Activated CD4-positive, alpha-beta T cell treated with anti-CD3 and anti-CD28 coated beads, Interleukin-2, amount 10 ng/mL, durations not matched to agents 24 days and 14 days (primary cell): ENCODE measurements at regions not wholly inside any gene's neighbourhood (a gene's known extent, or its start where the extent isn't known, plus 50 kb on each side); places are given as distances from the start of the nearest gene placed in this dataset.

Experiments used
- DNase-seq: peaks from one replicate; pipeline ENCODE4 v3.0.0; 2022
- H3K27ac Mint-ChIP-seq: one replicate; pipeline ENCODE4 v1.8.0; 2022; ENCODE audit warnings: mild to moderate bottlenecking, mixed read lengths
- H3K27me3 Mint-ChIP-seq: one replicate; pipeline ENCODE4 v1.8.0; 2022; ENCODE audit warnings: mixed read lengths
- H3K36me3 Mint-ChIP-seq: one replicate; pipeline ENCODE4 v1.8.0; 2022; ENCODE audit warnings: low read depth, mild to moderate bottlenecking, mixed read lengths
- H3K4me1 Mint-ChIP-seq: one replicate; pipeline ENCODE4 v1.8.0; 2021; ENCODE audit warnings: mixed read lengths
- H3K4me3 Mint-ChIP-seq: one replicate; pipeline ENCODE4 v1.8.0; 2022; ENCODE audit warnings: mild to moderate bottlenecking, moderate library complexity, mixed read lengths
- H3K9me3 Mint-ChIP-seq: one replicate; pipeline ENCODE4 v1.8.0; 2021; ENCODE audit warnings: mixed read lengths
- intact Hi-C: fragments of 100-400 bp; cut with micrococcal nuclease; formaldehyde crosslinking; loops from one replicate; pipeline ENCODE4 v1.15.1; 2023

- peaks cover 14% of the 10 kb centered on the region for H3K27me3 Mint-ChIP-seq
- no peaks in the 10 kb centered on the region for H3K9me3 Mint-ChIP-seq
- no peaks in the 10 kb centered on the region for H3K4me1 Mint-ChIP-seq
- H3K36me3 Mint-ChIP-seq: no peaks in the 10 kb centered on the region
- intact Hi-C loops: no loop called here
- no peak overlapping the region for H3K27ac Mint-ChIP-seq
- no peak for DNase-seq
- H3K4me3 Mint-ChIP-seq: no peak overlapping the region
Measured at GRCh38 chr2:45152691-45153090, 143.4 kb upstream of the SIX2 start.

- H3K4me1 Mint-ChIP-seq: no peaks in the 10 kb centered on the region
- intact Hi-C loops: no loop called here
- H3K4me3 Mint-ChIP-seq: no peak overlapping the region
- DNase-seq: no peak
- H3K27me3 Mint-ChIP-seq: peaks cover 39% of the 10 kb centered on the region
- no peak overlapping the region for H3K27ac Mint-ChIP-seq
- H3K9me3 Mint-ChIP-seq: no peaks in the 10 kb centered on the region
- no peaks in the 10 kb centered on the region for H3K36me3 Mint-ChIP-seq
Measured at GRCh38 chr2:45145073-45145899, 136.0 kb upstream of the SIX2 start.

- Mint-ChIP-seq H3K4me1 (no peaks in the 10 kb centered on the region), H3K9me3 (no peaks in the 10 kb centered on the region), H3K27ac (no peak overlapping the region), H3K4me3 (no peak overlapping the region), H3K36me3 (no peaks in the 10 kb centered on the region), H3K27me3 (peaks cover 28% of the 10 kb centered on the region)
- no peak for DNase-seq
- intact Hi-C loops: no loop called here
Measured at GRCh38 chr2:45141883-45142866, 132.9 kb upstream of the SIX2 start.

GRCh38 chr2:45140675-45141074, 131.4 kb upstream of the SIX2 start:
- Mint-ChIP-seq H3K4me1 (no peaks in the 10 kb centered on the region), H3K36me3 (no peaks in the 10 kb centered on the region), H3K4me3 (no peak overlapping the region), H3K9me3 (no peaks in the 10 kb centered on the region), H3K27ac (no peak overlapping the region), H3K27me3 (peaks cover 21% of the 10 kb centered on the region)
- intact Hi-C loops: no loop called here
- no peak for DNase-seq

- H3K4me3 Mint-ChIP-seq: no peak overlapping the region
- intact Hi-C loops: no loop called here
- H3K36me3 Mint-ChIP-seq: no peaks in the 10 kb centered on the region
- DNase-seq: no peak
- H3K27ac Mint-ChIP-seq: no peak overlapping the region
- H3K9me3 Mint-ChIP-seq: no peaks in the 10 kb centered on the region
- H3K27me3 Mint-ChIP-seq: peaks cover 11% of the 10 kb centered on the region
- no peaks in the 10 kb centered on the region for H3K4me1 Mint-ChIP-seq
Measured at GRCh38 chr2:45138904-45139303, 129.7 kb upstream of the SIX2 start.

GRCh38 chr2:45137966-45138695, 128.9 kb upstream of the SIX2 start:
- H3K27ac Mint-ChIP-seq: no peak overlapping the region
- H3K9me3 Mint-ChIP-seq: no peaks in the 10 kb centered on the region
- H3K4me3 Mint-ChIP-seq: no peak overlapping the region
- H3K4me1 Mint-ChIP-seq: no peaks in the 10 kb centered on the region
- peaks cover 9% of the 10 kb centered on the region for H3K27me3 Mint-ChIP-seq
- intact Hi-C loops: no loop called here
- DNase-seq: no peak
- H3K36me3 Mint-ChIP-seq: no peaks in the 10 kb centered on the region

- intact Hi-C loops: no loop called here
- Mint-ChIP-seq H3K4me1 (no peaks in the 10 kb centered on the region), H3K36me3 (no peaks in the 10 kb centered on the region), H3K27me3 (peaks cover 10% of the 10 kb centered on the region), H3K27ac (no peak overlapping the region), H3K4me3 (no peak overlapping the region), H3K9me3 (no peaks in the 10 kb centered on the region)
- no peak for DNase-seq
Measured at GRCh38 chr2:45134726-45135125, 125.5 kb upstream of the SIX2 start.

GRCh38 chr2:45134014-45134413, 124.8 kb upstream of the SIX2 start:
- peaks cover 8% of the 10 kb centered on the region for H3K27me3 Mint-ChIP-seq
- no peak overlapping the region for H3K4me3 Mint-ChIP-seq
- intact Hi-C loops: no loop called here
- H3K36me3 Mint-ChIP-seq: no peaks in the 10 kb centered on the region
- no peak for DNase-seq
- H3K4me1 Mint-ChIP-seq: no peaks in the 10 kb centered on the region
- no peaks in the 10 kb centered on the region for H3K9me3 Mint-ChIP-seq
- no peak overlapping the region for H3K27ac Mint-ChIP-seq

GRCh38 chr2:45132551-45132950, 123.3 kb upstream of the SIX2 start:
- Mint-ChIP-seq H3K4me1 (no peaks in the 10 kb centered on the region), H3K9me3 (no peaks in the 10 kb centered on the region), H3K27ac (no peak overlapping the region), H3K27me3 (peaks cover 6% of the 10 kb centered on the region), H3K4me3 (no peak overlapping the region), H3K36me3 (no peaks in the 10 kb centered on the region)
- intact Hi-C loops: no loop called here
- DNase-seq: no peak

GRCh38 chr2:45131587-45131986, 122.3 kb upstream of the SIX2 start:
- Mint-ChIP-seq H3K27ac (no peak overlapping the region), H3K4me3 (no peak overlapping the region), H3K36me3 (no peaks in the 10 kb centered on the region), H3K4me1 (no peaks in the 10 kb centered on the region), H3K9me3 (no peaks in the 10 kb centered on the region), H3K27me3 (peaks cover 6% of the 10 kb centered on the region)
- intact Hi-C loops: no loop called here
- DNase-seq: no peak

- Mint-ChIP-seq H3K27me3 (peaks cover 3% of the 10 kb centered on the region), H3K4me3 (no peak overlapping the region), H3K4me1 (no peaks in the 10 kb centered on the region), H3K36me3 (no peaks in the 10 kb centered on the region), H3K27ac (no peak overlapping the region), H3K9me3 (no peaks in the 10 kb centered on the region)
- DNase-seq: no peak
- intact Hi-C loops: no loop called here
Measured at GRCh38 chr2:45130736-45131135, 121.5 kb upstream of the SIX2 start.

GRCh38 chr2:45128580-45128997, 119.3 kb upstream of the SIX2 start:
- intact Hi-C loops: no loop called here
- Mint-ChIP-seq H3K27ac (no peak overlapping the region), H3K9me3 (no peaks in the 10 kb centered on the region), H3K4me1 (no peaks in the 10 kb centered on the region), H3K27me3 (peaks cover 1% of the 10 kb centered on the region), H3K36me3 (no peaks in the 10 kb centered on the region), H3K4me3 (no peak overlapping the region)
- DNase-seq: no peak

- Mint-ChIP-seq H3K4me3 (no peak overlapping the region), H3K27ac (no peak overlapping the region), H3K27me3 (peaks cover 1% of the 10 kb centered on the region), H3K4me1 (no peaks in the 10 kb centered on the region), H3K9me3 (no peaks in the 10 kb centered on the region), H3K36me3 (no peaks in the 10 kb centered on the region)
- intact Hi-C loops: no loop called here
- no peak for DNase-seq
Measured at GRCh38 chr2:45127891-45128290, 118.6 kb upstream of the SIX2 start.

GRCh38 chr2:45127321-45127720, 118.1 kb upstream of the SIX2 start:
- intact Hi-C loops: no loop called here
- H3K27ac Mint-ChIP-seq: no peak overlapping the region
- no peaks in the 10 kb centered on the region for H3K4me1 Mint-ChIP-seq
- H3K4me3 Mint-ChIP-seq: no peak overlapping the region
- H3K27me3 Mint-ChIP-seq: peaks cover 1% of the 10 kb centered on the region
- DNase-seq: no peak
- no peaks in the 10 kb centered on the region for H3K36me3 Mint-ChIP-seq
- no peaks in the 10 kb centered on the region for H3K9me3 Mint-ChIP-seq
